Loucy (cell line): ENCODE measurements at regions not wholly inside any gene's neighbourhood (a gene's known extent, or its start where the extent isn't known, plus 50 kb on each side); places are given as distances from the start of the nearest gene placed in this dataset.

ENCODE experiments used
- H2AFZ ChIP-seq: fragments of 200-600 bp; sonication (generic); 2 replicates; pipeline ENCODE4 v1.6.0; 2016; ENCODE audit warnings: antibody characterized with exemption, mild to moderate bottlenecking, low read length, moderate library complexity
- H3F3A ChIP-seq: fragments of 200-600 bp; 2 replicates; pipeline ENCODE4 v1.6.0; 2016; ENCODE audit warnings: antibody characterized with exemption, low read depth, mild to moderate bottlenecking
- H3K27me3 ChIP-seq: fragments of 200-600 bp; sonication (generic); 2 replicates; pipeline ENCODE4 v1.6.1; 2014; ENCODE audit warnings: low read length, mild to moderate bottlenecking; ENCODE audit not compliant: insufficient read depth, poor library complexity, severe bottlenecking
- H3K36me3 ChIP-seq: fragments of 200-600 bp; sonication (generic); 2 replicates; pipeline ENCODE4 v1.6.1; 2016; ENCODE audit warnings: low read length; ENCODE audit not compliant: insufficient read depth
- H3K4me1 ChIP-seq: fragments of 200-600 bp; sonication (generic); 2 replicates; pipeline ENCODE4 v1.5.1; 2014; ENCODE audit warnings: low read length, mild to moderate bottlenecking; ENCODE audit not compliant: insufficient read depth, poor library complexity, severe bottlenecking
- H3K4me2 ChIP-seq: fragments of 200-600 bp; sonication (generic); 2 replicates; pipeline ENCODE4 v1.6.0; 2014; ENCODE audit warnings: antibody characterized with exemption, low read length, low read depth, mild to moderate bottlenecking; ENCODE audit not compliant: poor library complexity, severe bottlenecking
- H3K4me3 ChIP-seq: fragments of 200-600 bp; sonication (generic); 2 replicates; pipeline ENCODE4 v1.5.1; 2014; ENCODE audit warnings: low read length, mild to moderate bottlenecking, mixed read lengths; ENCODE audit not compliant: poor library complexity, severe bottlenecking
- H3K79me2 ChIP-seq: fragments of 200-600 bp; sonication (generic); 2 replicates; pipeline ENCODE4 v1.6.1; 2014; ENCODE audit warnings: low read length; ENCODE audit not compliant: insufficient read depth
- H3K9ac ChIP-seq: fragments of 200-600 bp; sonication (generic); 2 replicates; pipeline ENCODE4 v1.6.0; 2014; ENCODE audit warnings: mild to moderate bottlenecking, low read depth, low read length, moderate library complexity; ENCODE audit not compliant: poor library complexity, severe bottlenecking
- H3K9me2 ChIP-seq: fragments of 200-600 bp; sonication (generic); replicated peaks from 2 replicates; pipeline ENCODE4 v1.6.1; 2016; ENCODE audit warnings: low read depth, low read length, mixed read lengths
- H3K9me3 ChIP-seq: fragments of 200-600 bp; sonication (generic); 2 replicates; pipeline ENCODE4 v1.6.1; 2014; ENCODE audit warnings: mild to moderate bottlenecking, antibody characterized with exemption, low read length, low read depth; ENCODE audit not compliant: insufficient read depth
- H4K20me1 ChIP-seq: fragments of 200-600 bp; sonication (generic); 2 replicates; pipeline ENCODE4 v1.6.0; 2014; ENCODE audit warnings: antibody characterized with exemption, low read length, mild to moderate bottlenecking; ENCODE audit not compliant: insufficient read depth, poor library complexity, severe bottlenecking
- EZH2phosphoT487 ChIP-seq: fragments of 200-600 bp; IDR thresholded peaks from 2 replicates; pipeline ENCODE4 v1.6.1; 2018; ENCODE audit warnings: antibody characterized with exemption, mild to moderate bottlenecking, moderate library complexity, borderline replicate concordance
- TF ChIP-seq, protein P1 (sequence below): fragments of 200-600 bp; sonication (generic); conservative IDR thresholded peaks from 2 replicates; pipeline ENCODE4 v1.5.1; 2014; ENCODE audit warnings: mild to moderate bottlenecking, antibody characterized with exemption, low read length

DNA sequence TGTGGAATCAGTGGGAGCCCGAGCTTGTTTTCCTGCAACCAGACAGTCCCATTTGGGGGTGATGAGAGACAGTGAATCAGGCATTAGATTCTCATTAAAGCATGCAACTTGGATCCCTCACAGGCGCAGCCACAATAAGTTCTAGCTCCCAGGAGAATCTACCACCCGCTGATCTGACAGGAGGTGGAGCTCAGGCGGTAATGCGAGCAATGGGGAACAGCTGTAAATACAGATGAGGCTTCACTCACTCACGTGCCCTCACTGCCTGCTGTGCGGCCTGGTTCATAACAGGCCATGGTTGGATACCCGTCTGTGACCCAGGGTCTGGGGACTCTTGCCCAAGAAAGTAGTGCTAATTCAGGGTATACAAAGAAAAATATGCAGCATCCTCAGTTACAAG, 144.8 kb upstream of the RGPD4 start:
- Histone ChIP-seq H3K9me2 (no peaks in the 10 kb centered on the region), H3K9ac (no peak overlapping the region), H3K36me3 (no peaks in the 10 kb centered on the region), H3K4me3 (no peak overlapping the region), H3K4me1 (no peaks in the 10 kb centered on the region), H3K79me2 (no peaks in the 10 kb centered on the region), H3K4me2 (no peak overlapping the region), H3K27me3 (no peaks in the 10 kb centered on the region), H2AFZ (no peak overlapping the region), H4K20me1 (no peaks in the 10 kb centered on the region), H3F3A (no peaks in the 10 kb centered on the region), H3K9me3 (no peaks in the 10 kb centered on the region)
- no peak for TF ChIP-seq EZH2phosphoT487
- TF ChIP-seq, protein P1, sequence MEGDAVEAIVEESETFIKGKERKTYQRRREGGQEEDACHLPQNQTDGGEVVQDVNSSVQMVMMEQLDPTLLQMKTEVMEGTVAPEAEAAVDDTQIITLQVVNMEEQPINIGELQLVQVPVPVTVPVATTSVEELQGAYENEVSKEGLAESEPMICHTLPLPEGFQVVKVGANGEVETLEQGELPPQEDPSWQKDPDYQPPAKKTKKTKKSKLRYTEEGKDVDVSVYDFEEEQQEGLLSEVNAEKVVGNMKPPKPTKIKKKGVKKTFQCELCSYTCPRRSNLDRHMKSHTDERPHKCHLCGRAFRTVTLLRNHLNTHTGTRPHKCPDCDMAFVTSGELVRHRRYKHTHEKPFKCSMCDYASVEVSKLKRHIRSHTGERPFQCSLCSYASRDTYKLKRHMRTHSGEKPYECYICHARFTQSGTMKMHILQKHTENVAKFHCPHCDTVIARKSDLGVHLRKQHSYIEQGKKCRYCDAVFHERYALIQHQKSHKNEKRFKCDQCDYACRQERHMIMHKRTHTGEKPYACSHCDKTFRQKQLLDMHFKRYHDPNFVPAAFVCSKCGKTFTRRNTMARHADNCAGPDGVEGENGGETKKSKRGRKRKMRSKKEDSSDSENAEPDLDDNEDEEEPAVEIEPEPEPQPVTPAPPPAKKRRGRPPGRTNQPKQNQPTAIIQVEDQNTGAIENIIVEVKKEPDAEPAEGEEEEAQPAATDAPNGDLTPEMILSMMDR, result no peak

DNA sequence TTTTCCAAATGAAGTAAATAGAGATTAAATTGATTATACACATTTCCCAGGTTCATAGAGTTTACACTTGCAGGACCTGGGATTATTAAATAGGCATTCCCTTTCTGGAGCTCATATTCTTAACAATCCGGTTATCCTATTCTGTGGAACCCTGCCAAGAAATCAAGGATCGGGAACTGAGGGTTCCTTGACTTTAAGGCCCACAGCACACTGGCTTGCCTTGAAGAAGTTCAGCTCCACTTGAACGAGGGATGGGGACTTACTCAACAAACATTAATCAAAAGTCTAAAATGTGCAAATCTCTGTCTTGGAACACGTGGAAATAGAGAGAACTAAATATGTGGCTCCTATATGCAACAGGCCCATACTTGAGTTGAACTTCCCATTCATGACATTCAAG, 142.3 kb upstream of the RGPD4 start:
- no peaks in the 10 kb centered on the region for H3F3A ChIP-seq

DNA sequence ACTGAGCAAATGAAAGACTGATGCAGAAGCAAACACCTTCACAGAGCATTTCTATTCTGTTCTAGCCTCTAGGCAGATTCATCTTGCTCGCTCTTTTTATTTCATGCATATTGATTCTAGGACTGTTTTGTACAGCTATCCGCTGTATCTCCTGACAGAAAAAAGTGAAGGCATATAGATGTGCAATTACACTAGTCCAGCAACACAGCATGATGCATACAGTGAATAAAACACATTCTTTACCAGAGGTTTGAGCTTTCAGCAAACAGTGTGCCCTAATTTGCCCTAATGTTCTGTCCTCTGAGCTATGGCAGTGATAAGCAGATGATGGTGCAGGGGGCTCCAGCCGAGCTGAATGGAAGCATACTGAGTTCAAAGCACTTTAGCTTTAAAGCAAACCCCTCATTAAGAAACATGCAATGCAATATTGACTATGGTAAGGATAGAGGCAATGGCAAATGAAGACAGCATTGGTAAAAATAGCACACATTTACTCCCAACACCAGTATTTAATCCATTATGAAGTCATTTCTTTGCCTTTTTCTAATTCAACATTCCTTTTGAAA, 141.2 kb upstream of the RGPD4 start:
- H3K4me2 ChIP-seq, result no peak overlapping the region
- no peaks in the 10 kb centered on the region for H3K27me3 ChIP-seq
- no peaks in the 10 kb centered on the region for H3K4me1 ChIP-seq
- H3K36me3 ChIP-seq, result no peaks in the 10 kb centered on the region
- TF ChIP-seq, protein P1, result no peak
- TF ChIP-seq EZH2phosphoT487, result no peak
- no peaks in the 10 kb centered on the region for H3K9me3 ChIP-seq
- no peak overlapping the region for H2AFZ ChIP-seq
- H3K4me3 ChIP-seq, result no peak overlapping the region
- H3K79me2 ChIP-seq, result no peaks in the 10 kb centered on the region
- H3K9me2 ChIP-seq, result no peaks in the 10 kb centered on the region
- H3K9ac ChIP-seq, result no peak overlapping the region
- H4K20me1 ChIP-seq, result no peaks in the 10 kb centered on the region
- H3F3A ChIP-seq, result no peaks in the 10 kb centered on the region

More for the DNA sequence above, 142.3 kb upstream of the RGPD4 start:
- H3K4me2 ChIP-seq, result no peak overlapping the region
- TF ChIP-seq, protein P1, result no peak
- no peak for TF ChIP-seq EZH2phosphoT487
- H3K4me3 ChIP-seq, result no peak overlapping the region
- H4K20me1 ChIP-seq, result no peaks in the 10 kb centered on the region
- H3K27me3 ChIP-seq, result no peaks in the 10 kb centered on the region
- H2AFZ ChIP-seq, result no peak overlapping the region
- no peaks in the 10 kb centered on the region for H3K79me2 ChIP-seq
- H3K9ac ChIP-seq, result no peak overlapping the region
- H3K9me3 ChIP-seq, result no peaks in the 10 kb centered on the region
- no peaks in the 10 kb centered on the region for H3K9me2 ChIP-seq
- H3K4me1 ChIP-seq, result no peaks in the 10 kb centered on the region
- H3K36me3 ChIP-seq, result no peaks in the 10 kb centered on the region
